Liver (tissue), 8 donors: ENCODE measurements at regions not wholly inside any gene's neighbourhood (a gene's known extent, or its start where the extent isn't known, plus 50 kb on each side); places are given as distances from the start of the nearest gene placed in this dataset.

ENCODE experiments used
- DNase-seq: peaks from one replicate; pipeline ENCODE4 v3.0.0-alpha.2; 2017; ENCODE audit warnings: low spot score
- H3K27ac ChIP-seq, 2 donors: one replicate each; pipeline ENCODE4 v1.7.0; 2013; ENCODE audit warnings: inconsistent platforms in 2 of 2, low read length in 2 of 2, control low read depth in 1 of 2, low read depth in 1 of 2, mild to moderate bottlenecking in 1 of 2
- H3K27me3 ChIP-seq, 4 donors: one replicate each; pipeline versions ENCODE4 v1.6.1 to v1.7.0; 2013; ENCODE audit warnings: low read length in 3 of 4, inconsistent platforms in 1 of 4, mild to moderate bottlenecking in 1 of 4, moderate library complexity in 1 of 4; ENCODE audit not compliant: control insufficient read depth in 4 of 4, insufficient read depth in 4 of 4
- H3K36me3 ChIP-seq, 4 donors: one replicate each; pipeline versions ENCODE4 v1.6.1 to v1.7.0; 2013; ENCODE audit warnings: low read length in 3 of 4, mild to moderate bottlenecking in 3 of 4, low read depth in 1 of 4, moderate library complexity in 1 of 4; ENCODE audit not compliant: control insufficient read depth in 4 of 4, insufficient read depth in 3 of 4
- H3K4me1 ChIP-seq, 4 donors: one replicate each; pipeline versions ENCODE4 v1.6.1 to v1.7.0; 2013; ENCODE audit warnings: low read length in 3 of 4, mild to moderate bottlenecking in 3 of 4, moderate library complexity in 1 of 4; ENCODE audit not compliant: control insufficient read depth in 4 of 4, insufficient read depth in 4 of 4
- H3K4me3 ChIP-seq, 3 donors: one replicate each; pipeline versions ENCODE4 v1.6.1 to v1.7.0; 2013; ENCODE audit warnings: low read length in 3 of 3, control low read depth in 1 of 3, low read depth in 1 of 3, mild to moderate bottlenecking in 1 of 3
- H3K9ac ChIP-seq, 2 donors: one replicate each; pipeline ENCODE4 v1.7.0; 2013; ENCODE audit warnings: low read length in 2 of 2, mild to moderate bottlenecking in 2 of 2, moderate library complexity in 2 of 2, control low read depth in 1 of 2, low read depth in 1 of 2
- H3K9me3 ChIP-seq, 4 donors: one replicate each; pipeline versions ENCODE4 v1.6.1 to v1.7.0; 2013; ENCODE audit warnings: low read length in 3 of 4; ENCODE audit not compliant: control insufficient read depth in 4 of 4
- EGR1 ChIP-seq, 2 donors: IDR thresholded peaks; 2 replicates each; pipeline ENCODE4 v1.6.1; 2016 to 2018; ENCODE audit warnings: antibody characterized with exemption in 2 of 2, low read depth in 2 of 2
- FOXA1 ChIP-seq: IDR thresholded peaks from 2 replicates; pipeline ENCODE4 v1.6.1; 2016; ENCODE audit warnings: antibody characterized with exemption
- FOXA2 ChIP-seq: IDR thresholded peaks from 2 replicates; pipeline ENCODE4 v1.6.1; 2016; ENCODE audit warnings: antibody characterized with exemption
- GABPA ChIP-seq, 2 donors: IDR thresholded peaks in 1 of 2; conservative IDR thresholded peaks in 1 of 2; 2 replicates each; pipeline ENCODE4 v1.6.1; 2016; ENCODE audit warnings: antibody characterized with exemption in 2 of 2, mild to moderate bottlenecking in 1 of 2, moderate library complexity in 1 of 2
- HNF4G ChIP-seq: IDR thresholded peaks from 2 replicates; pipeline ENCODE4 v1.6.1; 2016; ENCODE audit warnings: antibody characterized with exemption
- JUND ChIP-seq, 2 donors: IDR thresholded peaks; 2 replicates each; pipeline ENCODE4 v1.6.1; 2016; ENCODE audit warnings: antibody characterized with exemption in 2 of 2
- NR2F2 ChIP-seq: IDR thresholded peaks from 2 replicates; pipeline ENCODE4 v1.6.1; 2016; ENCODE audit warnings: antibody characterized with exemption
- RAD21 ChIP-seq, 2 donors: IDR thresholded peaks; 2 replicates each; pipeline ENCODE4 v1.6.1; 2016; ENCODE audit warnings: antibody characterized with exemption in 2 of 2, mild to moderate bottlenecking in 2 of 2
- RXRA ChIP-seq, 2 donors: IDR thresholded peaks; 2 replicates each; pipeline ENCODE4 v1.6.1; 2017 to 2018; ENCODE audit warnings: antibody characterized with exemption in 2 of 2, mild to moderate bottlenecking in 1 of 2
- SP1 ChIP-seq: IDR thresholded peaks from 2 replicates; pipeline ENCODE4 v1.6.1; 2018; ENCODE audit warnings: antibody characterized with exemption, mild to moderate bottlenecking
- TAF1 ChIP-seq: conservative IDR thresholded peaks from 2 replicates; pipeline ENCODE4 v1.6.1; 2016; ENCODE audit warnings: antibody characterized with exemption, mild to moderate bottlenecking
- YY1 ChIP-seq: IDR thresholded peaks from 2 replicates; pipeline ENCODE4 v1.6.1; 2016; ENCODE audit warnings: antibody characterized with exemption, mild to moderate bottlenecking
- WGBS: extraction: QIAGEN DNeasy Blood & Tissue Kit; methylation state at CpG from one replicate; pipeline ENCODE4 v1.1.7; 2013; 5-methylcytosine and 5-hydroxymethylcytosine counted together
- TF ChIP-seq, protein P1 (sequence below): IDR thresholded peaks from 2 replicates; pipeline ENCODE4 v1.6.1; 2016; ENCODE audit warnings: antibody characterized with exemption
- TF ChIP-seq, protein P2 (sequence below): IDR thresholded peaks from 2 replicates; pipeline ENCODE4 v1.6.1; 2016; ENCODE audit warnings: antibody characterized with exemption
- TF ChIP-seq, protein P3 (sequence below): IDR thresholded peaks from 2 replicates; pipeline ENCODE4 v1.6.1; 2016; ENCODE audit warnings: antibody characterized with exemption
- TF ChIP-seq, protein P4 (sequence below): IDR thresholded peaks from 2 replicates; pipeline ENCODE4 v1.6.1; 2016; ENCODE audit warnings: antibody characterized with exemption, mild to moderate bottlenecking
- TF ChIP-seq, protein P5 (sequence below): fragments of 150-350 bp; IDR thresholded peaks from 2 replicates; pipeline ENCODE4 v1.5.1; 2017; ENCODE audit warnings: improper control_type of control experiment, low read depth, low read length; ENCODE audit not compliant: missing input control
- donor health status: healthy.
- donor health status: healthy.
- donor health status: healthy.
- donor health status: healthy.
- donor health status: healthy.

DNA sequence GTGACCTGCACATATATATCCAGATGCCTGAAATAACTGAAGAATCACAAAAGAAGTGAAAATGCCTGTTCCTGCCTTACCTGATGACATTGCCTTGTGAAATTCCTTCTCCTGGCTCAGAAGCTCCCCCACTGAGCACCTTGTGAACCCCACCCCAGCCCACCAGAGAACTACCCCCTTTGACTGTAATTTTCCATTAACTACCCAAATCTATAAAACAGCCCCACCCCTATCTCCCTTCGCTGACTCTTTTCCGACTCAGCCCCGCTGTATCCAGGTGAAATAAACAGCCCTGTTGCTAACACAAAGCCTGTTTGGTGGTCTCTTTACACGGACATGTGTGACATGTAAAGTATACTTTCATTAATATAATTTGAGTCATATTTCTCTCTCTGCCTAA, 320.3 kb upstream of the TECRL start:
- no peak overlapping the region for H3K9ac ChIP-seq
- TF ChIP-seq GABPA (IDR thresholded peaks at IDR 0.05 in 1 of 2, conservative IDR thresholded peaks at IDR 0.05 in 1 of 2), result no peak
- TF ChIP-seq HNF4G, result no peak
- no peak for TF ChIP-seq SP1
- TF ChIP-seq, protein P1, sequence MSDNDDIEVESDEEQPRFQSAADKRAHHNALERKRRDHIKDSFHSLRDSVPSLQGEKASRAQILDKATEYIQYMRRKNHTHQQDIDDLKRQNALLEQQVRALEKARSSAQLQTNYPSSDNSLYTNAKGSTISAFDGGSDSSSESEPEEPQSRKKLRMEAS, result no peak
- TF ChIP-seq, protein P2, sequence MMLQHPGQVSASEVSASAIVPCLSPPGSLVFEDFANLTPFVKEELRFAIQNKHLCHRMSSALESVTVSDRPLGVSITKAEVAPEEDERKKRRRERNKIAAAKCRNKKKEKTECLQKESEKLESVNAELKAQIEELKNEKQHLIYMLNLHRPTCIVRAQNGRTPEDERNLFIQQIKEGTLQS, result no peak
- no peak for TF ChIP-seq TAF1
- no peak for TF ChIP-seq FOXA2
- TF ChIP-seq RXRA (IDR thresholded peaks at IDR 0.05), result no peak
- no peak for TF ChIP-seq YY1
- TF ChIP-seq, protein P3, sequence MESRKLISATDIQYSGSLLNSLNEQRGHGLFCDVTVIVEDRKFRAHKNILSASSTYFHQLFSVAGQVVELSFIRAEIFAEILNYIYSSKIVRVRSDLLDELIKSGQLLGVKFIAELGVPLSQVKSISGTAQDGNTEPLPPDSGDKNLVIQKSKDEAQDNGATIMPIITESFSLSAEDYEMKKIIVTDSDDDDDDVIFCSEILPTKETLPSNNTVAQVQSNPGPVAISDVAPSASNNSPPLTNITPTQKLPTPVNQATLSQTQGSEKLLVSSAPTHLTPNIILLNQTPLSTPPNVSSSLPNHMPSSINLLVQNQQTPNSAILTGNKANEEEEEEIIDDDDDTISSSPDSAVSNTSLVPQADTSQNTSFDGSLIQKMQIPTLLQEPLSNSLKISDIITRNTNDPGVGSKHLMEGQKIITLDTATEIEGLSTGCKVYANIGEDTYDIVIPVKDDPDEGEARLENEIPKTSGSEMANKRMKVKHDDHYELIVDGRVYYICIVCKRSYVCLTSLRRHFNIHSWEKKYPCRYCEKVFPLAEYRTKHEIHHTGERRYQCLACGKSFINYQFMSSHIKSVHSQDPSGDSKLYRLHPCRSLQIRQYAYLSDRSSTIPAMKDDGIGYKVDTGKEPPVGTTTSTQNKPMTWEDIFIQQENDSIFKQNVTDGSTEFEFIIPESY, result no peak
- no peak for TF ChIP-seq EGR1 (IDR thresholded peaks at IDR 0.05; ENCODE audit: low read depth in 2 of 2)
- TF ChIP-seq, protein P4, sequence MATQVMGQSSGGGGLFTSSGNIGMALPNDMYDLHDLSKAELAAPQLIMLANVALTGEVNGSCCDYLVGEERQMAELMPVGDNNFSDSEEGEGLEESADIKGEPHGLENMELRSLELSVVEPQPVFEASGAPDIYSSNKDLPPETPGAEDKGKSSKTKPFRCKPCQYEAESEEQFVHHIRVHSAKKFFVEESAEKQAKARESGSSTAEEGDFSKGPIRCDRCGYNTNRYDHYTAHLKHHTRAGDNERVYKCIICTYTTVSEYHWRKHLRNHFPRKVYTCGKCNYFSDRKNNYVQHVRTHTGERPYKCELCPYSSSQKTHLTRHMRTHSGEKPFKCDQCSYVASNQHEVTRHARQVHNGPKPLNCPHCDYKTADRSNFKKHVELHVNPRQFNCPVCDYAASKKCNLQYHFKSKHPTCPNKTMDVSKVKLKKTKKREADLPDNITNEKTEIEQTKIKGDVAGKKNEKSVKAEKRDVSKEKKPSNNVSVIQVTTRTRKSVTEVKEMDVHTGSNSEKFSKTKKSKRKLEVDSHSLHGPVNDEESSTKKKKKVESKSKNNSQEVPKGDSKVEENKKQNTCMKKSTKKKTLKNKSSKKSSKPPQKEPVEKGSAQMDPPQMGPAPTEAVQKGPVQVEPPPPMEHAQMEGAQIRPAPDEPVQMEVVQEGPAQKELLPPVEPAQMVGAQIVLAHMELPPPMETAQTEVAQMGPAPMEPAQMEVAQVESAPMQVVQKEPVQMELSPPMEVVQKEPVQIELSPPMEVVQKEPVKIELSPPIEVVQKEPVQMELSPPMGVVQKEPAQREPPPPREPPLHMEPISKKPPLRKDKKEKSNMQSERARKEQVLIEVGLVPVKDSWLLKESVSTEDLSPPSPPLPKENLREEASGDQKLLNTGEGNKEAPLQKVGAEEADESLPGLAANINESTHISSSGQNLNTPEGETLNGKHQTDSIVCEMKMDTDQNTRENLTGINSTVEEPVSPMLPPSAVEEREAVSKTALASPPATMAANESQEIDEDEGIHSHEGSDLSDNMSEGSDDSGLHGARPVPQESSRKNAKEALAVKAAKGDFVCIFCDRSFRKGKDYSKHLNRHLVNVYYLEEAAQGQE, result no peak
- no peak for TF ChIP-seq NR2F2
- TF ChIP-seq FOXA1, result no peak
- no peaks in the 10 kb centered on the region for H3K27me3 ChIP-seq
- DNase-seq, result no peak
- 32% methylated on average over 4 of the region's 4 CpGs for WGBS
- no peaks in the 10 kb centered on the region for H3K9me3 ChIP-seq
- no peak overlapping the region for H3K27ac ChIP-seq
- no peak overlapping the region for H3K4me3 ChIP-seq
- no peaks in the 10 kb centered on the region for H3K36me3 ChIP-seq
- no peaks in the 10 kb centered on the region for H3K4me1 ChIP-seq

DNA sequence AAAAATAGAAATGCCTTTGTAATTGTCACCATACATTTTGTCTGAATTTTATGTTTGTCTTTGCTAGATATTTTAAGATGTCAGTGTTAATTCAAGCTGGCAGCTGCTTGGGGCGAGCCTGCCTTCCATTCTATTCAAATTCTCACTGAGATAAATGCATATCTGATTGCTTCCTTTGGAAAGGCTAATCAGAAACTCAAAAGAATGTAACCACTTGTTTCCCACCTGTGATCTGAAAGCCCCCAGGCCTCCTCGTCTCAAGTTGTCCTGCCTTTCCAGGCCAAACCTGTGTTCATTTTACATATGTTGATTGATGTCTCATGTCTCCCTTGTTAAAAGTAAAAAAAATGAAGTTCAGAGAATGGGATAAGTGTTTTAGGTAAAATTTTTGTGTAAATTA, 318.7 kb upstream of the TECRL start:
- WGBS, result 53% methylated on average over 2 of the region's 2 CpGs
- no peaks in the 10 kb centered on the region for H3K36me3 ChIP-seq
- no peak overlapping the region for H3K4me3 ChIP-seq
- no peak overlapping the region for H3K9ac ChIP-seq
- DNase-seq, result no peak
- H3K4me1 ChIP-seq, result no peaks in the 10 kb centered on the region
- H3K27ac ChIP-seq, result no peak overlapping the region
- no peaks in the 10 kb centered on the region for H3K9me3 ChIP-seq
- H3K27me3 ChIP-seq, result no peaks in the 10 kb centered on the region
- TF ChIP-seq, protein P4, result no peak
- no peak for TF ChIP-seq HNF4G
- no peak for TF ChIP-seq RAD21 (IDR thresholded peaks at IDR 0.05)
- no peak for TF ChIP-seq YY1
- no peak for TF ChIP-seq NR2F2
- TF ChIP-seq GABPA (IDR thresholded peaks at IDR 0.05 in 1 of 2, conservative IDR thresholded peaks at IDR 0.05 in 1 of 2), result no peak
- no peak for TF ChIP-seq FOXA2
- TF ChIP-seq, protein P3, result no peak
- TF ChIP-seq, protein P2, result no peak
- TF ChIP-seq TAF1, result no peak
- TF ChIP-seq RXRA (IDR thresholded peaks at IDR 0.05), result no peak
- TF ChIP-seq, protein P5, sequence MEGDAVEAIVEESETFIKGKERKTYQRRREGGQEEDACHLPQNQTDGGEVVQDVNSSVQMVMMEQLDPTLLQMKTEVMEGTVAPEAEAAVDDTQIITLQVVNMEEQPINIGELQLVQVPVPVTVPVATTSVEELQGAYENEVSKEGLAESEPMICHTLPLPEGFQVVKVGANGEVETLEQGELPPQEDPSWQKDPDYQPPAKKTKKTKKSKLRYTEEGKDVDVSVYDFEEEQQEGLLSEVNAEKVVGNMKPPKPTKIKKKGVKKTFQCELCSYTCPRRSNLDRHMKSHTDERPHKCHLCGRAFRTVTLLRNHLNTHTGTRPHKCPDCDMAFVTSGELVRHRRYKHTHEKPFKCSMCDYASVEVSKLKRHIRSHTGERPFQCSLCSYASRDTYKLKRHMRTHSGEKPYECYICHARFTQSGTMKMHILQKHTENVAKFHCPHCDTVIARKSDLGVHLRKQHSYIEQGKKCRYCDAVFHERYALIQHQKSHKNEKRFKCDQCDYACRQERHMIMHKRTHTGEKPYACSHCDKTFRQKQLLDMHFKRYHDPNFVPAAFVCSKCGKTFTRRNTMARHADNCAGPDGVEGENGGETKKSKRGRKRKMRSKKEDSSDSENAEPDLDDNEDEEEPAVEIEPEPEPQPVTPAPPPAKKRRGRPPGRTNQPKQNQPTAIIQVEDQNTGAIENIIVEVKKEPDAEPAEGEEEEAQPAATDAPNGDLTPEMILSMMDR, result no peak
- no peak for TF ChIP-seq SP1
- TF ChIP-seq EGR1 (IDR thresholded peaks at IDR 0.05; ENCODE audit: low read depth in 2 of 2), result no peak
- TF ChIP-seq, protein P1, result no peak
- no peak for TF ChIP-seq JUND (IDR thresholded peaks at IDR 0.05)
